GM12873 (cell line): ENCODE measurements at regions not wholly inside any gene's neighbourhood (a gene's known extent, or its start where the extent isn't known, plus 50 kb on each side); places are given as distances from the start of the nearest gene placed in this dataset.

Source experiments
- CTCF ChIP-seq: IDR thresholded peaks from 2 replicates; pipeline ENCODE4 v1.5.1; 2012; ENCODE audit warnings: low read depth, mild to moderate bottlenecking, moderate library complexity, low read length, control low read depth; ENCODE audit not compliant: insufficient read depth; ENCODE audit errors: missing control alignments

GRCh38 chrX:138128027-138128671 is 562.2 kb downstream of the ZIC3 start:
- peak; percentile 79 for TF ChIP-seq CTCF

- peak; percentile 26 for TF ChIP-seq CTCF
These were observed 560.8 kb downstream of the FGF13 start for GRCh38 chrX:138150709-138151108.

DNA sequence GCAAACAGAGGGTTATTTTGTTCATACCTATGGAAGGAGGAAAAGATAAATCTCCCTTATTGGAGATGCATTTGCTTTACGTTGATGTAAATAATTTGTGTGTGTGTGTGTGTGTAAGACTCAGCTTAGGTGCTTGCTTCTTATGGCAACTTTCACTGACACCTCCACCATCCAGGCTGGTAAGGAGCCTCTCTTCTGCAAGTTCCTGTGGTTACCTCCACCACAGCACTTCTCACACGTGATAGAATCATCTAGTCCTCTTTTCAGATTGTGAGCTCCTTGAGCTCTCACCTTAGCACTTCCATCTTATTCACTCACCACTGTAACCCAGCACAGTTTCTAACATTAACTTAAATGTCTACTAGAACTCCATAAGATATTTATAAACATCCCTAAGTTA is 553.7 kb downstream of the FGF13 start:
- no peak for TF ChIP-seq CTCF

GRCh38 chrX:138191998-138192397 is 519.5 kb downstream of the FGF13 start:
- TF ChIP-seq CTCF: peak; percentile 51

DNA sequence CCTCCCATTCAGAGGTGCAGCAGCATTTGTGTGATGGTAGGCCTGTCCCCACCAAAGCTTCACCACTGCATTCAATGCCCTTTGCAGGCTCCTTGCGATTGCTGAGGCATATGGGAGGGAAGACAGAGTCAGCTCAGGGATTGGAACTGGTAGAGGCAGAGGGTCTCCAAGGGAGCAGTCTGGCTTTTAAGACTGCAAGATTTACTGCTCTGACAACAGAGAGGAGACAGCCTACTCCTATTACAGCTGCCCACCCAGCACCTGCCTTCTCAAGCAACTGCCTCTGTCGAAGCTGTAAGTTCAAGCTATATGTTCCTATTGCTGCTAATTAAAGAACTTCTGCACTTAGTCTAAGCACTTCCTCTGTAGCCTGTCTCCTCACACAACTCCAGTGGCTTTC is 481.8 kb downstream of the FGF13 start:
- TF ChIP-seq CTCF: no peak

DNA sequence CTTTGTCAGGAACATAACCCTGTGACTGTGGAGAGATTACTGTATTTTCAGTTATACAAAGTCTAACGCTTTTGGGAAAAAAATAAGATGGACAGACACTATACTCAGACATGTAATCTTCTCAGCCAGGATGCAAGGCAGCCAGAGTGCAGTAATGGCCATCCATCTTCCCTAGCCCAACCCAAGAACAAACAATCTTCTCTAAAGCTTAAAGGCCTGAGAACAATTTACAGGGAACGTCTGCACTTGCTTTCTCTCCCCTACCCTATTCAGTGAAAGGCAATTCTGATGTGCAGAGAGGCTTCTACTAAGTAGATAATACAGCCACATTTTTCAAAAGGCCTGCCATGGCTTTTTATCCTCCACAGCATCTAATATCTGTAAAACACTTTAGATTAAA is 471.3 kb downstream of the FGF13 start:
- TF ChIP-seq CTCF: no peak

DNA sequence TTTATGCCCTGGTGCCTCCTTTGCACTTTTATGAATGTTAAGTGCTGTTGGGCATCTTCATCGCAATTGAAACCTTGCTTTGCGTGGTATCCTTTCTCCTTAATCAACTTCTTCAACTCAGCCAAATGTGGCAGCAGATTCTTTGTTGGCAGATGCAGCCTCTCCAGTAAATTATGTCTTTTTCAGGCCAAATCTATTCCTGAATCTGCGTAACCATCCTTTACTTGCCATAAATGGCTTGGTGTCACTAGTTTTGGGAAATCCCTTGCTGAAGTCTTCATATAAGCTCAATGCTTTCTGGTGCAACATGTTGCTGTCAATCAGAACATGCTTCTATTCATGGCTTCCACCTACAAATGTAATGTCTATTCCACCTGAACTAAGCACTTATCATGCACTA is 457.5 kb downstream of the FGF13 start:
- no peak for TF ChIP-seq CTCF
